GM10266 (cell line): ENCODE measurements at regions not wholly inside any gene's neighbourhood (a gene's known extent, or its start where the extent isn't known, plus 50 kb on each side); places are given as distances from the start of the nearest gene placed in this dataset.

Source experiments
- DNase-seq: peaks from one replicate; pipeline ENCODE4 v3.0.0; 2012; ENCODE audit errors: extremely low spot score
- TF ChIP-seq, protein P1 (sequence below): IDR thresholded peaks from 2 replicates; pipeline ENCODE4 v1.5.1; 2012; ENCODE audit warnings: mild to moderate bottlenecking, low read depth; ENCODE audit not compliant: control insufficient read depth, insufficient read depth; ENCODE audit errors: missing control alignments

DNA sequence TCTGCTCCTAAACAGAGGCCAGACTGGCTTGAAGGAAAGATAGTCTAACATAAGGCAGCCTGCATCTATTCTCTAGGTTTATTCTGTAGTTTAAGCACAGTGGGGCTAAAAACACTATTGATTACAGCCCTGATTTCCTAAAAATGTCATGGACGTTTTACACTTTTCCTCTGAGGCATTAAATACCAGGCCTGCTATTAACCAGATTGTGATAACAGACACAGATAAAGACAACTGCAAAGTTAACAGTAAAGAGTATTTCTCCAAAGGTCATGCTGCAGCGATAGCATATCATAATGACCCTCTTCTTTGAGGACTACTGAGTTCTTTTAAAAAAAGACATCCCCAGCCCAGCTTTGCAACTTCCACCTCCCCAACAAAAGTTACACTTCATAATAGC is 59.6 kb upstream of the MON1B start:
- TF ChIP-seq, protein P1, sequence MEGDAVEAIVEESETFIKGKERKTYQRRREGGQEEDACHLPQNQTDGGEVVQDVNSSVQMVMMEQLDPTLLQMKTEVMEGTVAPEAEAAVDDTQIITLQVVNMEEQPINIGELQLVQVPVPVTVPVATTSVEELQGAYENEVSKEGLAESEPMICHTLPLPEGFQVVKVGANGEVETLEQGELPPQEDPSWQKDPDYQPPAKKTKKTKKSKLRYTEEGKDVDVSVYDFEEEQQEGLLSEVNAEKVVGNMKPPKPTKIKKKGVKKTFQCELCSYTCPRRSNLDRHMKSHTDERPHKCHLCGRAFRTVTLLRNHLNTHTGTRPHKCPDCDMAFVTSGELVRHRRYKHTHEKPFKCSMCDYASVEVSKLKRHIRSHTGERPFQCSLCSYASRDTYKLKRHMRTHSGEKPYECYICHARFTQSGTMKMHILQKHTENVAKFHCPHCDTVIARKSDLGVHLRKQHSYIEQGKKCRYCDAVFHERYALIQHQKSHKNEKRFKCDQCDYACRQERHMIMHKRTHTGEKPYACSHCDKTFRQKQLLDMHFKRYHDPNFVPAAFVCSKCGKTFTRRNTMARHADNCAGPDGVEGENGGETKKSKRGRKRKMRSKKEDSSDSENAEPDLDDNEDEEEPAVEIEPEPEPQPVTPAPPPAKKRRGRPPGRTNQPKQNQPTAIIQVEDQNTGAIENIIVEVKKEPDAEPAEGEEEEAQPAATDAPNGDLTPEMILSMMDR: no peak
- no peak for DNase-seq

DNA sequence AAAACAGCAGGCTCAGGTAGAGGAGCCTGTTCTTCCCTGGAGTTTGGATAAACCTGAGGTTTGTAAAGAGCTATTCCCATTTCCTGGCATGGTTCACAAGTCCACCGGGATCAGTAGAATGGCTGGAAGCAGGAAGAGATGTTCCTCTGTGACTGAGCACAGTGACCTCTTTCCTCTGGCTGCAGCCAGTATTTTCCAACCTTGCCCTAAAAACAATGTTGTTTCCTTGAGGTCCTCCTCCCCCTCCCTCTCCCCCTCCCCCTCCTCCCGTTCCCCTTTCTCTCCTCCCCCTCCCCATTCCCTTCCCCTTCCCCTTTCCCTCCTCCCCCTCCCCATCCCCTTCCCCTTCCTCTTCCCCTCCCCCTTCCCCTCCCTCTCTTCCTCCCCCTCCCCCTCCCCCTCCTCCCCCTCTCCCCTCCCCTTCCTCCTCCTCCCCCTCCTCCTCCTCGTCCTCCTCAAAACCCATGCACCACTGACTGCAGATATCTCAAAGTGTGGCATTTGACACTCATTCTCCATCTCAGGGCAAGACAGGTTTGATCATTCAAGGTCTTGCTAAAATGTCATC is 58.9 kb upstream of the MON1B start:
- no peak for DNase-seq
- TF ChIP-seq, protein P1: no peak

DNA sequence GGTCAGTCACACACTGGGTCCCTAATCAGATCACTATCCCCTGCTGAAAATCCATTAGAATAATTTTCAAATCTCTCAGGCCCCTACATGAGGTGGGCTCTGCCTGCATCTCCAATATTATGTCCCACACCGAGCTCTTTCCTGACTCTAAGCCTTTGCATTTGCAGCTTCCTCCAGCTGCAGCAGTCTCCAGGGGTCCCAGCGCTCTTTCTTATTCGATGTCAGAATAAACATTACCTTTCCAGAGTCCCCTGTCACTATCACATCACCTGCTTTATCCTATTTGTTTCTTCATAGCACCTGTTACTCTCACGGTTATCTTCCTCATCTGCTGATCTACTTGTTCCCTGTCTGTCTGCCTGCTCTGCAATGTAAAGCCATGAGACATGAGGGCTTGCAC is 57.3 kb upstream of the MON1B start:
- TF ChIP-seq, protein P1: no peak
- DNase-seq: no peak

DNA sequence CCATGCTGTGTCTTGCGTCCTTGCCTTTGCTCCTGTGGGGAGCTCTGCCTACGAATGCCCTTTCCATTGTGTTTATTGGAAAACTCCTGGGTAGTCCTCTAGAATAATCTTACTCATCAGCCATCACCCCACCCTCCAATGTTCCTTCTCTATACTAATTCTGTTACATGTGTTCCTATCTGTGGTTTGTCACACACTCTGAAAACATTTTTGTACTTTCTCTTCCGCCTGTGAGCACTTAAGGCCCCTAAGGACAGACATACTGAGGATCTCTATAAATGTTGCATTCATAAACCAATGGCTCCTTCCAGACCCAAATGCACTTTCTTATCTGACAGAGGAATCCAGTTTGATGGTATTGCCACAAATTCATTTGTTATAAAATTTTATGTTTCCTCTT is 53.9 kb upstream of the MON1B start:
- DNase-seq: no peak
- TF ChIP-seq, protein P1: no peak
